ENCODE measurements at regions not wholly inside any gene's neighbourhood (a gene's known extent, or its start where the extent isn't known, plus 50 kb on each side); places are given as distances from the start of the nearest gene placed in this dataset.
"Not testable (repeated sequence)": the region's sequence is repeated elsewhere in the genome, so short reads cannot be mapped to it uniquely, and the experiment has no call there.

DNA sequence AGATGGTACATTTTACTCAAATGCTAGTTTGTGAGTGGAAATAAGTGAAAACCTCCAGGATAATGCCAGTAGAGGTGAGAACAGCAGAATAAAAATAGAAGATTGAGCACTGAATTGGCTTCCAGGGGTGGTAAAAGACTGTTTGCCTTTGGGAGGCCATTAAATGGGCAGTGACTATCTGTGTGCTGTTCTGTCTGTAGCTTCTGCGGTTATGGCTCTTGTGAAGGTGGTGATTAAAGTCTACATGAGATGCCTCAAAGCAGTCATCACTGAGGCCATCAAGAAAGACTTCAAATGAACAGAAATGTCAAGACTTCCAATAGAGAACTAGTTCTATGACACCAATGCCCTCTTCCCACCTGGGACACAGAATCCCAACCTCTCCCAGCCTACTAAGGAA lies 108.8 kb downstream of the EFHB start:
- DNase-seq: no peak

DNA sequence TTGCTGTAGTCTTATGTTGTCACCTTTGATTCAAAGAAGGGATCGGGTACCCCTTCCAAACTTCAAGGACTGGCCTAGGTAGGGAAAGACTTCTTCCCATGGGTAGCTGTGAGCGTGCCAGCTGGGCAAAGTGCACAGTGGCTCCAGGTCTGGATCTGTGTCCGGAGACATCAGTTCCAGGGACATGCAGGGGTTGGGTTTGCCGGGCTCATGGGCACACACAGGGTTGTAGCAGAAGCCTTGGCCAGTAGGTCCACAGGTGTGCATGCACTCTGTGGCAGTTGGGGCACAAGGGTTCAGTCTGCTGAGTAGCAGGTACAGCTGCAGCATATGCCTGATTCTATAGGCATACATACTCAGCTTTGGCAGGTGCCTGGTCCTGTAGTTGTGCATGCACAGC lies 111.2 kb downstream of the EFHB start:
- DNase-seq: no peak

DNA sequence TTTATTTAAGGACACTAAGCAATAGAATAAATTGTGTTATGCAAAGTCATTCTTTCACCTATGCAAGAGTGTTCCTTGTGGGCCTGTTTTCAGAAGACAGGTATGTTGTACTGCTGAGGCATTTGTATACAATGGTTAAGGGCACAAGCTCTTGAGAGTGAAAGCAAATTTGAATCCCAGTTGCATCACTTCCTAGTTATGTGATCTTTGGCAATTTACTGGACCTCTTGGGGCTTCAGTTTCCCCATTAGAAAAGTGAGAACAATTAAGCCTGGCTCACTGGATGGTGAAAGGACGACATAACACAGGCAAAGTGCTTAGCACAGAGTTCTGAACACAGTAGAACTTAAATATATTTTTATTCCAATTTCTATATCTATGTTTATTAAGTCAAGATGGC lies 117.4 kb downstream of the EFHB start:
- no peak for DNase-seq

DNA sequence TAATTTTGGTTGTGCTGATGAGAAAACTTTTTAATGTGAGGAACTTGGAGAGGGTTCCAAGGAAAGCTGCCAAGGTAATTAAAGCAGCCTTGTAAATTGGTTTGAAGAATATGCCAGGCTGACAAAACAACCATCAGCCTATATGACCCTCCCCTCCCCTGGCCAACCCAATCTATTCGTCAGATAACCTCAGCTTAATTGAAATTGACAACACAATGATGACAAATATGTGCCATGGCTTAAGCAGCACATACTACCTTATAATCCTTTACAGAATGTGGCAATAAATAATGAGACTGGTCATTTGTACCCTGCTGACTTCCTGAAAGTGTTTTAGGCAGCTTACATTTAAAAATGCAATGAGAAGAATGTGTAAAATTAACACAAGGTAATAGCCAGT lies 118.2 kb downstream of the EFHB start:
- DNase-seq: no peak

DNA sequence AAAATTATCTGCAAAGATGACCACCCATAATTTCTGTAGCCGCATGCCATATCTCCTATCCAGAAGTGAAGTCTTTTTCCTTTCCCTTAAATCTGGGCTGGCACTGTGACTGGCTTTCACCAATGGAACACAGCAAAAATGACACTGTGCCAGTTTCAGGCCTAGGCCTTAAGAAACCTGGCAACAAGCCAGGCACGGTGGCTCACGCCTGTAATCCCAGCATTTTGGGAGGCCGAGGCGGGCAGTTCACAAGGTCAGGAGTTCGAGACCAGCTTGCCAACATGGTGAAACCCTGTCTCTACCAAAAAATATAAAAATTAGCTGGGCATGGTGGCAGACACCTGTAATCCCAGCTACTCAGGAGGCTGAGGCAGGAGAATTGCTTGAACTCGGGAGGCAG lies 120.3 kb downstream of the EFHB start:
- DNase-seq: not testable (repeated sequence)

DNA sequence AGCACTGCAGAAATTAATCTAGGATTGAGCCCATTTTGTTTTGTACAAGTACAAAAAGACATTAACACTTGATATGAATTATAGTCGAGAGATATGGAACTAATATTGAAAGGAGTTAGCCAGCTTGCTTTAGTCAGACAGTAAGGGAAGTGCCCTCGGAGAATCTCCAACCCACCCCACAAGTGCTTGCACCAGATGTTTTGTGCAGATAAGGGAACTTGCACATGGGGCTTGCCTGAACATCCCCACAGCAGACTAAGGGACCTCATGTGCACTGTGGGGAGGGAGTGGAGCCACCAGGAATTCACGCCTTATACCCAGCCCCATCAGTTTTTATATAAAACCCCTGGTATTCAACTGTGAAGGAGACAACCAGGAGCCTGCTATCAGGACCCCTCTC lies 122.3 kb downstream of the EFHB start:
- no peak for DNase-seq

DNA sequence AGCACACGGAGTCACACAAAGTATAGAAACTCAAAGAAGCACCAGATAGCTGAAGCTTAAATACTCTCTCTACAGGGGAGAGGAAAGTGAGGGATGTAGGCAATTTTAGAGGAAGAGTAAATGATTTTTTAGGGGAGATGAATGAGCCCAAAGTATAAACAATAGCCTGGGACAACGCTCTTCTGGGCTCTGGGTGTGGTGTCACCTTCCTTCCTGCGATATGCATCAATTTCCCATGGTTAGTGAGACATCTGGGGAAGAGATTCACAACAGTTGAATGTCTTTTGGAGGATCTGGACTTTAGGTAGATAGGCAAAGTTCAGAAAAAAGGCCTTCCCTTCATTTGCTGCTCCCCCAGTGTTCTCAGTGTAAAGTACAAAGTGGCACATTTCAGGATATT lies 125.2 kb downstream of the EFHB start:
- no peak for DNase-seq

DNA sequence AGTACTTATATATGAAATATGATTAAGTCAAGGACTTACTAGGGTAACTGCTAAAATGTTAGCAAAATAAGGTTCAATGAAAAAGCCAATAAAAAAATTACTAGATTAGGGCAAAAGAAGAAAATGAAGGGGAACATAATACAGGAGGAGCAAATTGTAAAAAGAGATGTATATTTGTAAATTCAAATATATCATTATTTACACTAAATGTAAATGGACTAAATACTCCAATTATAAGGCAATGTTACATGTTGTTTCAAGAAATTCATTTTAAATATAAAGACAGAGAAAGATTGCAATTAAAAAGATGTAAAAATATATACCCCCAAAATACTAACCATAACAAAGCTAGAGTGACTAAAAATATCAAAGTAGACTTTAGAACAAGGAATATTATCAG lies 134.1 kb downstream of the EFHB start:
- DNase-seq: no peak

DNA sequence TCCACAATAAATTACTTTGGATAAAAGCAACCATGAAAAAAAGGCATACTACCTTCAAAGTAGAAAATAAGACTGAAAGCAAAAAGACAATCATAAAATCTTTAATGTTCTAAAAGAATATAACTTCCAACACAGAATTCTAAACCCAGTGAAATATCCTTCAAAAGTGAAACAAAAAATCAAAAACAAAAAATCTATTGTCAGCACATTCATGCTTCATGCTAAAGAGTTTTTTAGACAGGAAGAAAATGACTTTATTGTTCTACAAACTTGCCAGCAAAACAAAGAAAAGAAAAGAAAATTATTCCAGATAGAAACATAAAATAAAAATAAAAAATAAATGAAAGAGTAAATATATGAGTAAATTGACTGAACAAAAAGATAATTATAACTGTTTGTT lies 134.9 kb downstream of the EFHB start:
- no peak for DNase-seq

DNA sequence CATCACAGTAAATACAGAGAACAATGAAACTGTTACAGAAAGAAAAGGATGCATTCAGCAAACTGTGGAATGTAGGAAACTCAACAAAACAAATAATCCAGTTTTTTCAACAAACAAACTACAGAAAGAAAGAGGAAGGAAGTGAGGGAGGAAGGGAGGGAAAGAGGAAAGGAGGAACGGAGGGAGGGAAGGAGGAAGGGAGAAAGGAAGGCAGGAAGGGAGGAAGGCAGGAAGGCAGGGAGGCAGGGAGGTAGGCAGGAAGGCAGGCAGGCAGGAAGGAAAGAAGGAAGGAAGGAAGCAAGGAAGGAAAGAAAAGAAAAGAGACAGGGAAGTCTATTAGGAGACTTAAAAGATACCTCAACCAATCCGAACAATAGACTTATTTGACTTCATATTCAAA lies 135.7 kb downstream of the EFHB start:
- no peak for DNase-seq

DNA sequence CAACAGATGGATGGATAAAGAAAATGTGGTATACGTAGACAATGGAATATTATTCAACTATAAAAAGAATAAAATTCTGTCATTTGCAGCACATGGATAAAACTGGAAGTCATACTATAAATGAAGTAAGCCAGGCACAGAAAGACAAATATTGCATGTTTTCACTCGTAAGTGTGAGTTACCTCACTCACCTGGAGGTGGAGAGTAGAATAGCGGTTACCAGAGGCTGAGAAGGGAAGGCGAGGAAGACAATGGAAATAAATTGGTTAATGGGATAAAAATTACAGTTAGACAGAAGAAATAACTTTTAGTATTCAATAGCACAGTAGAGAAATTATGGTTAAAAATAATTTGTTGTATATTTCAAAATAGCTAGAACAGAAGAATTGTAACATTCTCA lies 141.6 kb downstream of the EFHB start:
- no peak for DNase-seq

DNA sequence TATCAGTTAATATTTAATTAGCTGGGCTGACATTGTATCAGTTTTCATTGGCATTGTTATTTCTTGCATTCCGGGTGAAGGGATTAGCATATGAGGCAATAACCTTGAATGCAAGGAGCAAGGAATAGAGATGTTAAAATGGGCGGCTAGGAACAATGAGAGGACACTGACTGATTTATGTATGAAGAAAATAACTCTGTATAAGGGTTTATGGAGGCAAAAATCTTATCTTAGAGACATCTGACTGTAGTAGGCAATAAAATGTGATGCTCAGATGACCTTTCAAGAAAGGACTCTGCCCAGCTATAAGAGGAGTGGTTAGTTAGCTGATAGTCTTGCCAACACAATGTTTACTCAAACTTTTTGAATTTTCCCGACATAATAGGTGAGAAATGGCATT lies 158.3 kb downstream of the EFHB start:
- DNase-seq: no peak

DNA sequence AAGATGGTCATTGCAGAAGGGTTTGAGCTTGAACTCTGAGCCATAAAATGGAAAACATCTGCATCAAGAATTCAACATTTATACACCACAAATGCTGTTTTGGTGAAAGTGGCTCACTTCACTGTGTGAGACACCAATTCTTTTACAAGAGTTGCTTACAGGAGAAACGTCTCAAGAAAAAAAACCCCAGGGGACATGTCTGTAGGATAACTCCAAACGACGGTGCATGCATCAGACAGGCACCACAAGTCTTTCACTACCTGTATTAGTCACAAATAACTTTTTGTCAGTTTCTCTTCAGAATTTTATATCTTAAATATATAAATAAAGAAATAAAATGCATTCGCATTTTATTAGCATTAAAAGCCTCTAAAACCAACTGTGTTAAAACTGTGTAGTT lies 164.3 kb downstream of the EFHB start:
- no peak for DNase-seq

DNA sequence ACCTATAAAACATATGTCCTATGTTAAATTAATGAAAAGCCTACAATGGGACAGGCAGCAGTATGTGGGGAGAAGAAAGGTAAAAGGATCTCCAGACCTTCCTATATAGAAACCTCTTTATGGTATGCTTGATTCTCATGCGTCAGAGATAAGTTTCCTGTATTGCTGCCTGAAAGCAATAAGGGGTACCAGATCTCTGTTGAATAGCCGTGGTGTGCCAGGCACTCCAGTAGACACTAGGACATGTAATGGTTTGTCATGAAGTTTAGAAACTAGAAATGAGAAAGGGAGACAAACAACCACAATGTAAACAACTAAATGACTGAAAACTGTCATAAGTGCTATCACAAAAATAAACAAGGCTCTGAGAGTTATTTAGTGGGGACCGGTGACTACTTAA lies 168.1 kb downstream of the EFHB start:
- DNase-seq: no peak

DNA sequence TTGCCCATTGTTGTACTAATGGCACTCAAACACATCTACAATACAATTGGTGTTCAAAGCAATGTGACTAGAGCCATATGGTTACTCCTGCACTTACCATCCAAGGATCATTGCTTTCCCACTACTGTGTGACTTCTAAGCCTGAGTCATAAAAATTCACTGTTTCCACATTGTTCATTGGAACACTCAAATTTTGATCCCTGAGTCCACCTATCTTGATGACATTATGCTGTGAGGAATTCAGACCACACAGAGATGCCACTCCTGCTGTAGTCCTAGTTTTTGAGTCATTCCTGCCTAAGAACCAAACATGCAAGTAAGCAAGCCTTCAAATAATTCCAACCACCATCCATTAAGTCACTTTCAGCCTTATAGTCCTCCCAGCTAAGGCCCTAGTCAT lies 176.2 kb downstream of the EFHB start:
- DNase-seq: no peak

DNA sequence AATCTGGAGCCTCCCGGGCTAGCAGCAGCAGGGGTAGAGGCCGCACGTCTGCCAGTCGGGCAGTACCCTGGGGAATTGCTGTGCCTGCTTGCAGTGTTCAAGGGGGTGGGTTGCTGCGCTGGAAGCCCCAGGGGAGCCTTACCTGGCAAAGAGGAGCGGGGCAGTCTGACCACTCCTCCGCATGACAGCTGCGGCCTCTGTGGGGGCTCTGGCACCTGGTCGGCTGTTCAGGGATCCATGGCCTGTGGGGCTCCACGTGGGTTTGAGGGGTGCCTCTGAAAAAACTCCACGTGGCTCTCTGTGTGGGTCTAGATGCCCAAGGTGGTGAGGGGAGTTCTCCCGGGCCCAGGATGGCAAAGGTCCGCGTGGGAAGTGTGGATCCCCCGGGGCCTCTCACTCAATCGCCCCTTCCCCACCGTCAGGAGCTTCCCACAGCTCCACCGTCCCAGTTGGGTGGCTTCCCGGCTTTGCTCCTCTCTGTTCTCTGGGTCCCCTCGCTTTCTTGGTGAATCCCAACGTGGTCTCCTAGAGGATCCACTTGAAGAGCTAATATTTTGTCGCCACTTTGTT lies 184.5 kb downstream of the EFHB start:
- DNase-seq: peak; percentile 32

DNA sequence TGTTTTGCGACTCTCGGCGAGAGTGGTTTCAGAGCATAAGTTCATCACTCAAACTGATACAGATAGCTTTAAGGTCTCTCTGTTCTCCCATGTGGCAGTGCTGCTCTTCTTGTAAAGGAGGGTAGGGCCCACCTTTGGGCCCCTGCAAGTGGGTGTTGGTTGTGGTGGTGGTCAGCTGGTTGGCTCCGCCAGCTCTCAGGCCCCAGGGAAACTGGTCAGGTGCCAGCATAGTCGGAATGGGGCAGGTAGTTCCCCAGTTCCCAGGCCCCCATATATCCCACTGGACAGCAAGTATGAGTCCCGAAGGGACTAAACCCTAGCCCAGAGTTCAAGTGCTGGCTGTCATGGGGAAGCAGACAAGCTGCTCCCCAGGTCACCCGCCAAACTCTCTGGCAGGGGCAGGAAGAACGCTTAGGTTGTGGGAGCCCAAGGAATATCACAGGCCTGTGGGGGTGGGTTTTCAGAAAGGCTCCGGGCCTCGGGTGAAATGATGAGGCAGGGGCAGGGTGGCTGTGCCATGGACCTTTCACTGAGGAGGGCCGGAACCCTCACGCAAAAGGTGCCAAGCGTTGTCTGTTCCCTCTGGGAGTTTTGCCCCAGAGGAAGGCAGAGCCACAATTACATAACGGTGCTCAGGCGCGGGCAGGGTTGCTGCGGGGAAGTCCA lies 185.1 kb downstream of the EFHB start:
- DNase-seq: no peak

DNA sequence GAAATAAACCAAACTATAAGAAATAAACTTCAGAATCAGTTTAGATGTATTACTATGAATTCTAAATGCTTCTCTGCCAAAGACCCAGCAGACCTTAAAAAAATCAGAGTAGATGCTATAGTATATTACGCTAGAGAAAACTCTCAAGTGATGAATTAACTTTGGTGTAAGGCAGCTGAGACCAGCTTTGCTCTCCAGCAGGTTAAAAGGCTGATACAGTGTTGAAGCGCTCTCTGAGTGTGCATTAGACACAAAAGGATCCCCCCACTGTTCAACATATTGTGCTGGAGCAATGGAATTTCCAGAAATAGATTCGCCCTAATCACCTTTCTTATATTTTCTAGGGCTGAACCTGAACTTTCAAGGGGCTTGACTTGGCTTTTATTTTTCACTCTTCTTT lies 190.0 kb downstream of the EFHB start:
- no peak for DNase-seq

DNA sequence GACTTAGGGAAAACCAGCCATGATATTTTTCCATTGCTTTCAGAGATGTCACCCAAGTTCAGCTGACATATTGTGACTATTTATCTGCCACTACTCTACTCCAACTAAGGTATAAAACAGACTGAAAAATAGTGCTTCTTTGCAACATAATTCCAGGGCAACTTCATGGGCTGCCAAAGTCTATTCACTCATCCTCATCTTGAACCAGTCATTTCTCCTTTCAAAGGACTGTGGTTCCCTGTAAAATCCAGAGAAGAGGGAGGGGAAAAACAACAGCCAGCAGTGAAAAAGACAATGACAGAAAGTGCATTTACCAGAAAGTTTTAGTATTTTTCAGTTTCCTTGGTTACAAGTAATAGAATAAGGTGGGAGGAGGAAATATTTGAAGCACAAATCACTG lies 191.1 kb downstream of the EFHB start:
- DNase-seq: no peak

DNA sequence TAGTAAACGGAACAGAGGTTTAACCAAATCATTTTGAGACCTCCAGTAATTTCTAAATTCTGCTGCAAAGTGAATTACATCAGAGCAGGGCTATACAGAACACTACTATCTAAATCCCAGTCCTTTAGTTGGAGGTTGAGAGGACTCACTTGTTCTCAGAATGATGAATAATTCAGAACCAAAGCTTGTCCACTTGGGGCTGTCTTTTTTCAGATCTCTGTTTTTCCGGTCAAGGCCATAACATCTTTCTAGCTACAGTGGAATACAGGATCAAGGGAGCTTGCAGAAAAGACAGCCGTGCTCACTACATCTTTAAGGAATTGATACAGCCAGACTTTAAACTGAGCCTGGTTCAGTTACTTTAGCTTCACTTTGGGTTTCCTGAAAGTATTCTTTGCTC lies 194.5 kb downstream of the EFHB start:
- DNase-seq: no peak

DNA sequence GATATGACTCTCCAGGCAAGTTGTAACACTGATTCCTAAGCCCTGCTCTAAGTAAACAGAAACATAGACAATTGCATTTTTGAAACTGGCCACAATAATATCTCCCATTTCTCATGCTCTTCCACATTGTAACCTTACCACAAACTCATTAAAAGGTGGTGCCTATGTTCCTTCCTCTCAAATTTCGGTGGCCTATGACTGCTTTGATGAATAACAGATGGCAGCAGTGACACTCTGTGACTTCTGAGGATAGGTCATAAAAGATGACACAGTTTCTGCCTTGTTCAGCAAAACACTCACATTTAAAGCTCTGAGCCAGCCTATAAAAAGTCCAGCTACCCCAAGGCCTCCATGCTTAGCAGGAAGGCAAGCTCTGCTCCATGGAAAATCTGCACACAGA lies 195.2 kb downstream of the EFHB start:
- DNase-seq: no peak

DNA sequence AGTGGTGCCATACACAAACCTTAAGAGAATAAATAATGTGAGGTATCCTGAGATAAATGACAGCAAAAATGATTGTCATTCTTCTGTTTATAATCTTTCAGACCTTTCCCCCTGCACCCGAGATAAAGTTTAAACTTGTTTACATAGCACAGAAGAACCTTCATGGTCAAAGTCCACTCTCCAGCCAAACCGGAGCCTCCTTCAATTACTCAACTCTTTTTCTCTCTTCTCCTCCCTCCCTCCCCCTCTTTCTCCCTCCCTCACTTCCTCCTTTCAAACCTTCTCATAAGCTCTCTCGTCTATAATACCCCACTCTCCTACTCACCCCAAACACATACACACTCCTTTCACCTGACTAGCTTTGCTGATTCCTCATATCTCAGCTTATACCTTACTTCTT lies 198.9 kb downstream of the EFHB start:
- DNase-seq: no peak

DNA sequence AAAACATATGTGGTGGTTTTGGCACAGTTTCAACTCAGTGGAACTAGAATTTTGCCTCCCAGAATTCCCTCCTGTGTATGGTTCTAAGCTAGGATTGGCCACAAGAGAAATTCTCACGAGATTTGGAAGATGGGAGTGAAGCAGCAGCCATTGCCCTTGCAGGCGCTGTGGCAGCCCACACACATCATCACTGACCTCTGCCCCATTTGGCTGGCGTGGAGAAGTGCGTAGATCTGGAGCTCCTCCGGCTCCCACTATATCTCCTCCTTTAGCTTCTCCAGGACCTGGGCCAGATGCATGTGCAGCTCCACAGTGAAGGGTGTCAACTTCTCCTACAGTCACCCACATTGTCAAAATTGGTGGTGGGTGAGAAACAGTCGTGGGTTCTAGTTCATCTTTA lies 199.6 kb downstream of the EFHB start:
- DNase-seq: no peak

DNA sequence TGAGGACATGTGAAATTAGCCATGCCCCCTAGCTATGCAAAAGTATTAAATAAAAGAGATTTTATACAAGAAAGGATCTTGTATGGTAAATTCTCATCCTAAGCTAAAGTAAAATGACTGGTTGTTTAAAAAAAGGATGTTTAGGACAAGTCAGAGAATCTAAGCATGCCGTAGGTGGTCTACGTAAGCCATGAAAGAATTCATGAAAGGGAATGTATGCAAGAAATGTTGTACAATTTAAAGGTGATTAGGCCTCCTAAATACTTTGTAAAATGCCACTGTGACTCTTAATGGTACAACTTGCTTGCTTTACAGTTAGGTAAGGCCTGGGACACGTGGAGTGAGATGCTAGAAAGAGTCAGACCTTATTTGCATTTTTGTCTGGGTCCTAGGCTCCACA lies 209.0 kb downstream of the EFHB start:
- no peak for DNase-seq

DNA sequence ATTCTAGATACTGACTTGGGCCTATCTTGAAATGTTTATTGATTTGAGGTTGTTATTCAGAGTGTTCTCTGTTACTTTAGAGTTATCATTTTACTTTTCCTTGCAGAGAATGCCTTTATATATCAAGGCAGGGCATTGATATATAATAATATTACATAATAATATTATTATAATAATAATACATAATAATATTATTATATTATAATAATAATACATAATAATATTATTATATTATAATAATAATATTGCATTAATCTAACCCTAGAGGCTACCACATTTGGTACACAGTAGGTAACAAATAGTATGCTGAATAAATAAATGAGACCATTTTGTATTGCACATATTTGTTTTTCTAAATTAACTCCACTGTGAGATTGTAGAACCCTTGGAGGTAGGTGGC lies 216.3 kb downstream of the EFHB start:
- DNase-seq: no peak

Data from NCI-H2171 treated with DMSO at 0.1 percent for 48 hours (cell line).